Breast epithelium (tissue), 3 donors: ENCODE measurements at regions not wholly inside any gene's neighbourhood (a gene's known extent, or its start where the extent isn't known, plus 50 kb on each side); places are given as distances from the start of the nearest gene placed in this dataset.

Experiments
- POLR2A ChIP-seq: fragments of 450-650 bp; IDR thresholded peaks from one replicate; pipeline ENCODE4 v1.6.1; 2016; ENCODE audit warnings: antibody characterized with exemption, mild to moderate bottlenecking, moderate library complexity
- POLR2AphosphoS5 ChIP-seq, 3 donors: sonication (generic); formaldehyde crosslinking; IDR thresholded peaks; one replicate each; pipeline ENCODE4 v1.6.1; 2017; ENCODE audit warnings: antibody characterized with exemption in 3 of 3
- TF ChIP-seq, protein P1 (sequence below), 3 donors: fragments of 450-650 bp; IDR thresholded peaks; one replicate each; pipeline ENCODE4 v1.5.1; 2016 to 2017; ENCODE audit warnings: antibody characterized with exemption in 3 of 3, mild to moderate bottlenecking in 3 of 3, moderate library complexity in 3 of 3

DNA sequence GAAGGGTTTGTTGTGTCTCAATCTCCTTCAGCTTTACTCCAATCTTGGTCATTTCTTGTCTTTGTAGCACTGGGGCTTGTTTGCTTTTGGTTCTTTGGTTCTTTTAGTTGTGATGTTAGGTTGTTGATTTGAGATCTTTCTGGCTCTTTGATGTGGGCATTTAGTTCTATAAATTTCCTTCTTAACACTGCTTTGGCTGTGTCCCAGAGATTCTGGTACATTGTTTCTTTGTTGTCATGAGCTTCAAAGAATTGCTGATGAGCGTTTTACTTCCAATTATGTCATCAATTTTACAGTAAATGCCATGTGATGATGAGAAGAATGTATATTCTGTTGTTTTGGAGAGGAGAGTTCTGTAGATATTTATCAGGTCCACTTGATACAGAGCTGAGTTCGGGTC is 353.3 kb downstream of the MAN2A1 start:
- TF ChIP-seq, protein P1, sequence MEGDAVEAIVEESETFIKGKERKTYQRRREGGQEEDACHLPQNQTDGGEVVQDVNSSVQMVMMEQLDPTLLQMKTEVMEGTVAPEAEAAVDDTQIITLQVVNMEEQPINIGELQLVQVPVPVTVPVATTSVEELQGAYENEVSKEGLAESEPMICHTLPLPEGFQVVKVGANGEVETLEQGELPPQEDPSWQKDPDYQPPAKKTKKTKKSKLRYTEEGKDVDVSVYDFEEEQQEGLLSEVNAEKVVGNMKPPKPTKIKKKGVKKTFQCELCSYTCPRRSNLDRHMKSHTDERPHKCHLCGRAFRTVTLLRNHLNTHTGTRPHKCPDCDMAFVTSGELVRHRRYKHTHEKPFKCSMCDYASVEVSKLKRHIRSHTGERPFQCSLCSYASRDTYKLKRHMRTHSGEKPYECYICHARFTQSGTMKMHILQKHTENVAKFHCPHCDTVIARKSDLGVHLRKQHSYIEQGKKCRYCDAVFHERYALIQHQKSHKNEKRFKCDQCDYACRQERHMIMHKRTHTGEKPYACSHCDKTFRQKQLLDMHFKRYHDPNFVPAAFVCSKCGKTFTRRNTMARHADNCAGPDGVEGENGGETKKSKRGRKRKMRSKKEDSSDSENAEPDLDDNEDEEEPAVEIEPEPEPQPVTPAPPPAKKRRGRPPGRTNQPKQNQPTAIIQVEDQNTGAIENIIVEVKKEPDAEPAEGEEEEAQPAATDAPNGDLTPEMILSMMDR (IDR thresholded peaks at IDR 0.05) = no peak
- TF ChIP-seq POLR2A = no peak
- no peak for TF ChIP-seq POLR2AphosphoS5 (IDR thresholded peaks at IDR 0.05)
